ENCODE measurements at regions not wholly inside any gene's neighbourhood (a gene's known extent, or its start where the extent isn't known, plus 50 kb on each side); places are given as distances from the start of the nearest gene placed in this dataset.

- H3K9me3 ChIP-seq (ENCODE audit: low read depth): no peaks in the 10 kb centered on the region
- TF ChIP-seq EZH2phosphoT487 (IDR thresholded peaks at IDR 0.05; ENCODE audit: low read depth, severe bottlenecking, unreplicated experiment) (no peak), CTCF (IDR thresholded peaks at IDR 0.05; ENCODE audit: poor library complexity) (no peak), EZH2 (IDR thresholded peaks at IDR 0.05; ENCODE audit: borderline replicate concordance) (no peak)
- H4K20me1 ChIP-seq (ENCODE audit: insufficient read depth, poor library complexity, severe bottlenecking): no peaks in the 10 kb centered on the region
- no peaks in the 10 kb centered on the region for H3K27me3 ChIP-seq
- DNase-seq (ENCODE audit: low spot score): peak; percentile 70
- H2AFZ ChIP-seq: peak overlapping the region; percentile 64
- H3K36me3 ChIP-seq (replicated peaks; ENCODE audit: insufficient read depth, low read depth): no peaks in the 10 kb centered on the region
- H3K4me2 ChIP-seq: peak overlapping the region; percentile 81
- H3K27ac ChIP-seq: peak overlapping the region; percentile 93
- H3K4me3 ChIP-seq: no peak overlapping the region
- H3K9me2 ChIP-seq (replicated peaks; ENCODE audit: insufficient read depth): no peaks in the 10 kb centered on the region
- H3K4me1 ChIP-seq (ENCODE audit: insufficient read depth): peaks cover 51% of the 10 kb centered on the region
- no peaks in the 10 kb centered on the region for H3K79me2 ChIP-seq
- 18% methylated on average over 24 of the region's 25 CpGs for WGBS (ENCODE audit: low lambda C conversion rate, missing lambda C conversion rate)
Observed at GRCh38 chr21:34202553-34203372, 129.4 kb downstream of the MRPS6 start.

- H3K4me2 ChIP-seq: no peak overlapping the region
- peaks cover 50% of the 10 kb centered on the region for H3K4me1 ChIP-seq (ENCODE audit: insufficient read depth)
- no peak for TF ChIP-seq EZH2phosphoT487 (IDR thresholded peaks at IDR 0.05; ENCODE audit: low read depth, severe bottlenecking, unreplicated experiment)
- TF ChIP-seq CTCF (IDR thresholded peaks at IDR 0.05; ENCODE audit: poor library complexity): no peak
- no peak for TF ChIP-seq EZH2 (IDR thresholded peaks at IDR 0.05; ENCODE audit: borderline replicate concordance)
- no peak for DNase-seq (ENCODE audit: low spot score)
- H4K20me1 ChIP-seq (ENCODE audit: insufficient read depth, poor library complexity, severe bottlenecking): no peaks in the 10 kb centered on the region
- H2AFZ ChIP-seq: no peak overlapping the region
- WGBS (ENCODE audit: low lambda C conversion rate, missing lambda C conversion rate): 83% methylated on average over 11 of the region's 11 CpGs
- no peaks in the 10 kb centered on the region for H3K9me3 ChIP-seq (ENCODE audit: low read depth)
- H3K4me3 ChIP-seq: no peak overlapping the region
- H3K9me2 ChIP-seq (replicated peaks; ENCODE audit: insufficient read depth): no peaks in the 10 kb centered on the region
- H3K27me3 ChIP-seq: no peaks in the 10 kb centered on the region
- no peaks in the 10 kb centered on the region for H3K36me3 ChIP-seq (replicated peaks; ENCODE audit: insufficient read depth, low read depth)
- H3K27ac ChIP-seq: peak overlapping the region; percentile 93
- H3K79me2 ChIP-seq: no peaks in the 10 kb centered on the region
Observed at GRCh38 chr21:34203851-34204420, 130.6 kb downstream of the MRPS6 start.

- Histone ChIP-seq H3K9me3 (ENCODE audit: low read depth) (no peaks in the 10 kb centered on the region), H3K9me2 (replicated peaks; ENCODE audit: insufficient read depth) (no peaks in the 10 kb centered on the region), H3K79me2 (no peaks in the 10 kb centered on the region), H2AFZ (no peak overlapping the region), H3K4me3 (no peak overlapping the region), H3K4me1 (ENCODE audit: insufficient read depth) (peaks cover 47% of the 10 kb centered on the region), H3K27ac (peak overlapping the region; percentile 93), H3K4me2 (no peak overlapping the region), H3K36me3 (replicated peaks; ENCODE audit: insufficient read depth, low read depth) (no peaks in the 10 kb centered on the region), H3K27me3 (no peaks in the 10 kb centered on the region), H4K20me1 (ENCODE audit: insufficient read depth, poor library complexity, severe bottlenecking) (no peaks in the 10 kb centered on the region)
- TF ChIP-seq CTCF (IDR thresholded peaks at IDR 0.05; ENCODE audit: poor library complexity) (no peak), EZH2phosphoT487 (IDR thresholded peaks at IDR 0.05; ENCODE audit: low read depth, severe bottlenecking, unreplicated experiment) (no peak)
- WGBS (ENCODE audit: low lambda C conversion rate, missing lambda C conversion rate): 80% methylated on average over 13 of the region's 13 CpGs
- no peak for DNase-seq (ENCODE audit: low spot score)
Observed at GRCh38 chr21:34204481-34205439, 131.4 kb downstream of the MRPS6 start.

Data from hepatocyte (in vitro differentiated cells).